Fibroblast of skin of left quadriceps (primary cell): ENCODE measurements at regions not wholly inside any gene's neighbourhood (a gene's known extent, or its start where the extent isn't known, plus 50 kb on each side); places are given as distances from the start of the nearest gene placed in this dataset.

Experiments
- DNase-seq, 2 experiments: peaks; one replicate each; pipeline ENCODE4 v3.0.0-alpha.2; 2013; ENCODE audit warnings: low read depth in 2 of 2

DNA sequence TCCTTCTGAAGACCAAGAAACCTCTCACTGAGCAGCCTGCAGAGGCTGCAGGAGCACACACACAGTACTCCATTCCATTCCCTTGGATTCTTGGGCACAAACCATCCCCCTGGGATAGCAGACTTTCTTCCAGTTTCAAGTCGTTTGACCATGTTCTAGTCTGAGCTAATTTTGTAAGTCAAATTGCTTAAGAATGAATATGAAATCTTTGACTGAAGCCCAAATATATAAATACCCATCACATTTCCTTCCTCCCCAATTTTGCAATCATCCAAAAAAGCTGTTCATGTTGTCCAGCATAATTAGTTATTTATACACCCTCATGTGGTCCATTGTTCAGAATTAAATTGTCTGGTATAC is 231.2 kb upstream of the TPRG1 start:
- no peak for DNase-seq

DNA sequence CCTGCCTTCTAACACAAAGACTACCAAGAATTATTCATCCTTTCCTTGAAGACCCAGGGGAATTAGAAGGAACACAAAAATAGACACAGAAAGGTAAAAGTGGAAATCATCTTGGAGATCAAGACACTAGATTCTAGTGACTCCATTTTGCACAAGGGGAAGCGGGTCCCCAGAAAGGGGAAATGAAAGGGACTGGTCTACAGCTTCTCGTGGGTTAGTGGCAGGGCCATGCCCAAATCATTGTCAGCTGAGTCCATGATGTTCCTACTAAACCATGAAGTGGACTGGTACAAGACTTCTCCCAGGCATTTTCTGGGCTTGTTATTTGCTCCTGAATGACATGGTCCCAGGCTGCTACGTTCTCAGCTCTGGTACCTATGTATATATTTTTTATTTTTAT is 230.7 kb upstream of the TPRG1 start:
- no peak for DNase-seq

DNA sequence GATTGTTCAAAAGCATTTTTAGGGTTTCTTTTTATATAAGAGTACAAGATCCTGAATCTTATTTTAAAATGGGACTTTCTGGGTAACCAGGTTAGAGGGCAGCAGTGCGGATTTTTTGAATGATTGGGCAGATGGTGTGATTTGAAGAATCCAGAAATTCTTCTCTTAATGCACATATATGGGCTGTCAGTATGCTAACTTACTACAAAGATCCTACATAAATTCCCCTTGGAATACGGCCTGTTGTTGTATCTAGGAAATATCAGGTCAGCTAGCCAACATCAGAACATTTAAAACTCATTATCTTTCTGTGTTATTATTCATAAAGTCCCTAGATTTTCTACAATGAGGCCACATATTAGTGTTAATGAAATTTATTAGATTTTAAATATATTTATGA is 229.6 kb upstream of the TPRG1 start:
- no peak for DNase-seq

DNA sequence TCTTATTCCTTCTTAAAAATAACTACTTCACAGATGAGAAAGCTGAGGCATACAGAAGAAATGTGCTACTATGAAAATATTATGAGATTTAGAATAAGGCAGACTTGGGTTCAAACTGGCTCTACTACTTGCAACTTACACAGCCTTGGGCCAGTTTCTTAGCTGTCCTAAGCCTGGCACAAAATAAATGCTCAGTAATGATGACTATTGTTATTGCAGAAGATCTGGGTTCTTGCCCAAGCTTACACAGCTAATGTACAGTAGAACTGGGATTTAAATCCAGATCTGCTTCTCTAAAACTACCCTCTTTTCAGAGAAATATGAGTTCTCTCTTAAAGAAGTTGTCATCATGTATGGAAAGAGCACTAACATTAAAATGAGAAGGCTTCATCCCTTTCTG is 228.2 kb upstream of the TPRG1 start:
- DNase-seq, result no peak

DNA sequence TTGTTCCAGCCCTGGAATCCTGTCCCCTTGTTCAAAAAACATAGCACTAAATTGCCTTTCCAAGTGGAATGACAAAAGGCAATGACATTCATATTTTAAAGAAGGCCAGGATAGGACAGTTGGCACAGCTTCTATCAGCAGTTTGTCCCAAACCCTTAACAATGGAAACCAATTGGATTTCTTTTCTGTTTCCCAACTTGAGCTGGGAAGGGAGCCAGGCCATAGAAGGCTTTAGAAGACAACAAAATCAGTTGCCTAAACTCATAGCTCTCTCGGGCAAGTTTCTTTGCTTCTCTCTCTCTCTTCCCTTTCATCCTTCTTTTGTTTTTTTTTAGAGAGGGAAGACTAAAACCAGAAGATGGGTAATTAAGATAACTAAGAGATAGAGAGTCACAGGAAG is 227.7 kb upstream of the TPRG1 start:
- DNase-seq, result no peak

DNA sequence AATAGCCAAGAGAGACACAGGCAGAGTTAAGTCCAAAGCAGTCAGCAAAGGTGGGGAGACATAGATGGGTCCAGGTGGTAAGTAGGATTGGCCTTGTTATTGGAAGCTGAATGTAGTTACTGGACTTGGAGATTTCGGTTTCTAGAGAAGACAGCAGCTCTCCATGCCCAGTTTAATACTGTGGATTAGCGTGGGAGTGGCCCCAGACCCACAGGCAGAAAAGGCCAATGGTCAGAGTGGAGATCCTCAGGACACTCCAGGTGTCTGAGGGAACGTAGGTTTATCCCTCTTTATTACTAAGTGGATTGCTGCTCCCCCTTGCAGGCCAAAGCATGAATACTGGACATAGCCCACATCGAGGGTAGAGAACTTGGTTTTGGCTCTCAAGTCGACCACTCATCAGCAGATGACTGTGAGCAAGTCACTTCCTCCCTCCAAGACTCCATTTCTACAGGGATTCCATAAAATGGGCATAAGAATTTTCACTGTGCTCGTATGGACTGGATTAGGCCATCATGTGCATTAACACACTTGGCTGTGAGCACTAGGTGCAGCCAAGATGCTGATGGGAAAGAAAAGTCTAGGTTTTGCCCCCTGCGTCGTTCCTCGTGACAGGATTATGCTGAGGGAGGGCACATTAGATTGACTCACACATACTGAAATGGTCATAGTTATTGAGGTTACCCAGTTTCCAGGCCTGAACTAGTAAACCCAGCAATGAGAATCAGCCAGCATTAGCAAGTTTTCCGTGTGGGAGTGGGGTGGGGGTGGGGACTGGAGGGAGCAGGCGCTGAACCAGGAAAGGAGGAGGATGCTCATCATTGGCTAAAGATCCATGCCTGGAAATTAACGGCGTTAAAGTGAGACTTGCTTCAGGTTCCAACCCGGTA is 225.2 kb upstream of the TPRG1 start:
- no peak for DNase-seq

DNA sequence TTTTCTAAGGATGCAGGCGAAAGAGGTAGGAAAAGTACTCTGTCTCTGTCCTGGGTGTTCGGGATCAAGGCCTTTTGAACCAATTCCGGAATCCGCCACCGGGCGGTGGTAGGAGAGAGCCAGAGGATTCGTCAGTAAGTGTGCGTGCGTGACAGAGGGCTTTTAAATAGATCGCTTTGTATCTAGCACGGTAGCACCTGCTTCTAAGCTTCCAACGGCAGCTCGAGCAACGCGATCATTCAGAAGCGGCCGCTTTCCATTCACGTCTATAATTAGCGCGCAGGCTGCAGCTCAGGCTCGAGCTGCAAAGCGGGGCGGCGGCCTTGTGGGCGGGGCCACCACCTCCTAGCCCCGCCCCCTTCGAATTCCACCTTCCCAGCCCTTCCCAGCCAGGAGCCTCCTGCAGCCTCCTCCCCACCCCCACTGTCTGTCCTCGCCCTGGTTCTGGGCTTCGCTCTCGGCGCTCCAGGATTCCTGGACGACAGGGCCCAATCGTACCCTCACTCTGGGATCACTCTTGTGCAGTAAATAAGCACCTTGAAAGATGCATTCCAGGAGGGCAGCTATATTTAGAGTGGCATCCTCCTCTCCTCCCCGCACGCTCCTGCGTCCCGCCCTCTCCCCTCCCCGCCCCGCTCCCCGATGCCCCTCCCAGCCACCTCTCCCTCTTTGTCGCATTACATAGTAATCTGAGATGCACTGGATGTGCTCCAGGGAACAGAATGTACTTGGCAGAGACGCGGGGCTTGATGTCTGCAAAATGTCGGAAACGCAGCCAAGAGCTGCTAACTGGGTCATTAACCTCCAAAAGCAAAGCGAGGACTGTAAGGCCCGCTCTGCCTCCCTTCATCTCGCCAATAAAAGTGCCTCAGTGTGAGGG is 224.1 kb upstream of the TPRG1 start:
- peak; percentile 80 to 83 for DNase-seq

DNA sequence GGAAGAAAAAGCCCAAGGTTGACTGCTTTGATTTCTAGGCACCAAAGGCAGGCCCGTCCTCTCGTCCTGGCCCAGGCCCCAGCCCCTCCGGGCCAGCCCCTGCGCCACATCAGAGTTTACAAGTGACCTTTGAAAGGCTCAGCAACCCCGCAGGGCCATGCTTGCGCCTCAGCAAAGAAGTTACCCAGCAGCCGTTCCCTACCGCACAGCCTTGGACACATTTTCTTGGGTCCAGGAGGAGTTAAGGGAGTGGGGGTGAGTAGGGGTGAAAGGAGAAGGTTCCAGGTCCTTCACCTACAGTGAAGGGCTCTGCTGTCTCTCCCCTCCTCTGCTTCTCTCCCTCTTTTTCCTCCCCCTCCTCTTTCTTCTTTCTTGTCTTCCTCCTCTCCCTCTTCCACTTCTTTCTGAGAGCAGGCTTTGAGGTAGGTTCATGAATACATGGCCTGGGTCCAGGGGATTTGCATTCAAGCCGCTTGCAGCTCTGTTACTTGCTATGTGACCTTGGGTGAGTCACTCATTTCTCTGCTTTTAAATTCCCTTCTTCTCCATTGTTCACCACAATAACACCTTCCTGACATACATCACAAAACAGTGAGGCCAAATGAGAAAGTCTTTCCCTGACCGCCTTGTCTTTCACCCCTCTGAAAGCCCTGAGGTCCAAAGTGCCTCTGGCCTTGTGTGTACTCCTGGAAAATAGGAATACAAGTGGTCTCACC is 223.3 kb upstream of the TPRG1 start:
- DNase-seq, result peak in 1 of 2 experiments; percentile 65

DNA sequence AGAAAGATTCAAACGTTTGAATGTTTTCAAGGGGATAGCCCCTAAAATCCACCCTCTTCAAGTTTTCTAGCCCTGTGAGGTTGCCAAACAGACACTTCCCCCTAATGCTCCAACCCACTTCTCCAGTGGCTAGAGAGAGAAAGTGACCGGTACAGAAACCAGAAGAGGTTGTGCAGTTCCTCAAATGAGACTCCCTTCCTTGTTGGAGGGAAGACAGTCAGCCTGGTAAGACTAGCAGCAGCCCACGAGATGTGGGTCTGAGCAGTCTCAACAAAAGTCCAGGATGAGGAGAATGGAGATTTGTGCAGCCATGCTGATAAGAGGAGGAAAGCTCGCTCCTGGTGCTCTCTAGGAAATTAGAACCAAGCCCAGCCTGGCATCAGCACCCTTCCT is 222.8 kb upstream of the TPRG1 start:
- no peak for DNase-seq

DNA sequence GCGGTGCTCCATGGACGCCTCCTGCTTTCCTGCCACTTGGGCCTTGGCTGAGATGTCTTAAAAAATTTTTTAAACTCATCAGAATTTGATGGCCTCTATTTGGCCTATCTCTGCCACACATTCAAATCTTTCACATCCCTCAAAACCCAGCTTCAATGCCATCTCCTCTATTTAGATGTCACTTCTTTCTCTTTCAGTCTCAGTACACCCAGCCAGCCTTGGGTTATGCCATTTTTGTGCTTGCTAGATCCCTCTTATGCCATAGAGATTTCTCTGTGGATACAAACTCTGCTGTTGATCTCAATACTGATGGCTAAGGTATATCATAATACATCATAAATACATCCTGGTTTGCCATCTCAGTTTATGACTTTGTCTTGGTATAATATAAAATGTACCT is 222.3 kb upstream of the TPRG1 start:
- no peak for DNase-seq

DNA sequence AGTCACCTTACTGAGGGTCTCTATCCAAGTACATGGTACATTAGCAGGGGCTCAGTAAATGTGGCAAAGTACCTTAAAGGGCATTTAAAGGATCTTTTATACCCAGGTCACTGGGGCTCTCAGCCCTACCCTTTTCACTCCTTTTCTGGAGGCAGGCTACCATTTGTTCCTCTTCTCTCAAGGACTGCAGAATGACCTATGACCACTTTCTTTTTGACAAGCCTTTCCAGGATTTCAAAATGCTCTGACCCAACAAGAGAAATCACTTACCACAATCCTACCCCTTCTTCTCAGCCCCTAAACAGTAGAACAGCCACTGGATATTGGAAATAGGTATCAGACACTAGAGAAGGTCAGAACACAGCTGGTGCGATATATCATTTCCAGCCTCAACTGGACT is 221.8 kb upstream of the TPRG1 start:
- no peak for DNase-seq

DNA sequence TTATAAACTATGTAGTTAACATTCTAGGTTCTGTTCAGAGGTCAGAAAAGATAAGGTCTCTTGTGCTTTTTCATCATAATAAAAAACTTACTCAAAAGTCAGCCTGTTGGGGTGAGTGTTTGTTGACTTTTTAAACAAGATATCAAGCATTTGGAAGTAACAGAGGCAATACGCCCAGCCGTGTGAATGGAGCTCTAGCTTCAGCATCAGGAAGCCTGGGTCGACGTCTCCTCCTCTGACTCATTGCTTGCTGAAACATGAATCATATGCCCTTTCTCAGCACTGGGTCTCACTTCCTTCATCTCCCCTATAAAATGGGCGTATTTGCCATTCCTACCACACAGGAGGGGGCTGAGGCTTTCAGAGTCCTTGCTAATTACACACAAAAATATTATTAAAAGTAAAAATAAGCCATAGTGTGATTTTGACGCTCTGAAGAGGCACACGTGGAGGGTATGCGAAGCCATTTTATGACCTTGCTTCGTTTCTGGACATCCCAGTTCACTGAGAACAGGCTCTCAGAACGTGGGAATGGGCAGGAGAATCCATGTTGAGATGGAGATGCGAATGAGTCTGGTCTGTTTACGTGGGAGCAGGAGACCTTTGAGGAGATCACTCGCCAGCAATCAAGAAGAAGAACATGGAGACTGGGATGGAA is 220.8 kb upstream of the TPRG1 start:
- peak; percentile 85 to 86 for DNase-seq

DNA sequence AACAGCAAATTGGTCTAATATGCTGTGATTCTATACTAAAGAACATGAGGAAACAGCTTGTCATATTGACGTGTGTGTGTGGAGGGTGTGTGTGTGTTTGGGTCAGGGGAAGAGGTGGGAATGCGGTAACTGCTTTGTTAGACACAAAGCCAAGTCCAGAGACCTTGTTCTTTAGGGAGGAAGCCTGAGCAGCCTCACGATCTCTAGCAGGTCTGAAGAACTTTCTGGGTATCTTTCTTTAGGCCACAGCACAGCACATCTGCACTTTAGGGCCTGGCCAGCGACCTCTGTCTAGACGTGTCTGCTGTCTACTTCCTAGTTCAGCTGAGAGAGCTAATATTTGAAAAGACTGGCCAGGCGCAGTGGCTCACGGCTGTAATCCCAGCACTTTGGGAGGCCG is 220.0 kb upstream of the TPRG1 start:
- no peak for DNase-seq

DNA sequence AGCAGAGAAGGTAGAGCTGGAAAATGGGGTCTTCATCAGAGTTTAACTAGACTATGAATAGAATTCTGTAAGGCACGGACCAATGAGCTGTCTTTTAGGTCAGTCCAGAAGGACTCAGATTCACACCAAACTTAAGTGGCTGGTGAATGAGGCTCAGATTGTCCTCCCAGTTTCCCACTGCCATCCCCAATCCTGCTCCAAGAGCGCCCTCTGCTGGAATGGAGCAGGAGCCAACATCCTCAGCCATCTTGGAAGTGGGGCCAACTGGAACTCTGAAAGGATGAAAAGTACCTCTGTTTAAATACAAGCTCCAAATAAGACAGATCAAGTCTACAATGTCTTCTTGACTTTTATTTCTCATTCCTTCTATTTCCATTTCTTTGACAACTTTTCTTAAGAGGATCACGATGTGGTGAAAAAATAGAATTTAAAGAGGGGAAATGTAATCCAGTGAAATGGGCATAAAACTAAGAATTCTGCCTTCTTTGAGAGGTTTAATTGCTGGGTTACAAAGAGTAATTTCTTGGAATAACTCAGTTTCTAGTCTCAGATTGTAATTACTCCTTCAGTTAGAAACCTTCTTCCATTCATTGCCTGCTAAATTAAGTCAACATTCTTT is 217.1 kb upstream of the TPRG1 start:
- peak; percentile 71 to 75 for DNase-seq

DNA sequence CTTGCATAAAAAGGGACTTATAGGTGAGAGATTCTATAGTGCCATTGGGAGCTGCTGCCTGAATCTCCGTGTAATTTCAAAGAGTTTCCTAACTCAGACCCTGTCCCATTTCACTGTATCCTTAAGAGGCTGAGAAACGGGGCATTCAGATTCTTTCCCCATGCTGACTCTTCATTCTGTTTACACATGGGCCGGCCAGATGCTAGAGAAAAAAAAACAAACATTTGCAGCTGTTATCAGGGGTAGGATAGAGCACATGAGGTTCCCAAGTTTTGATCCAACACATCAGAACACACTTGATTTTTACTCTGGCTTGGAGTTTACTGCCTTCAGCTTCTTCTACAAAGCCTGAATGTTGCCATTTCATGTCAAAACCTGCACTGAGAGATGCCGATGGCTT is 215.9 kb upstream of the TPRG1 start:
- DNase-seq, result no peak

DNA sequence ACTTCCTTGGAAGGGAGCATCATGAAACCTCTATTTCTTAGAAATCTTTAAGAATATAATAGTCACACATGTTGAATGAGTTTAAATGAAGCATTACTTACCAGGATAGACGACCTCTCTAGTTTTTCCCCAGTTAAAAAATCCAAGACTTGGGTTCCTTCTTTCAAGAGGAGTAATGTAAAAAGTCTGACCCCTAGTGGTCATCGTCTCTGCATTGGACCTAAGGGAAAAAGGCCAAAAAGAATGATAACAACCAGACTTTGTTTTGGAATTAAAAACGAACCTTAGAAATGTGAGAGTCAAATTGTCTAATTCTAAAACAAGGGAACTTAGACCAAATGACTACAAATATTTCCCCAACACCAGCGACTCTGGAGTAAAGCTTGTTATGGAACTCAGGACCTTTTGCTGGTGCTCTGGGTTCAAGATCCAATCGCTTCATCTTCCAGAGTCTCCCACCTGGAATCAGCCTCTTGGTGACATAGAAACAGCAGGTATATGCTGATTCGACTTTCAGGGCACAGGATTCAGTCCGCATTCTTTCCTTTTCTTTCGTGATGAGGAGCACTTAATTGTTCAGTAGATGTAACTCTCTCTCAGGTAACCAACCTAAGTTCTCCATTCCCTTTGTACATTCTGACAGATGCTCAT is 214.8 kb upstream of the TPRG1 start:
- peak in 1 of 2 experiments; percentile 34 for DNase-seq

DNA sequence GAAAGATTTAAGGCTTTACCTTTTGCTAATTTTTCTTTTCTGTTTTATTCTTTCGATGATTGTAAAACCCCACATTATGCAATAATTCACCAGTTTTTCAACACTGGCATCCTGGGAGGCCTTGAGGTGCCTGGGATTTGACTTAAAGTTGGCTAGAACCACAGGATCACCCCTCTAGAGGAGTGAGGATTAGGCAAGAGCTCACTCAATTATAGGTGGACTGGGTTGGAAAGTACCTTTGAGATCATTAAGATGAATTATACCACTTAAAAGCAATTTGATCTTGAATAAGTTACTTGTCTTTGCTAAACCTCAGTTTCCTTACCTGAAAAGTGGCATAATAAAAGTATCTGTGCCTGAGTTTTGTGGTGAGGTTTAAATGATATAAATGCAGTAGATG is 212.8 kb upstream of the TPRG1 start:
- no peak for DNase-seq

DNA sequence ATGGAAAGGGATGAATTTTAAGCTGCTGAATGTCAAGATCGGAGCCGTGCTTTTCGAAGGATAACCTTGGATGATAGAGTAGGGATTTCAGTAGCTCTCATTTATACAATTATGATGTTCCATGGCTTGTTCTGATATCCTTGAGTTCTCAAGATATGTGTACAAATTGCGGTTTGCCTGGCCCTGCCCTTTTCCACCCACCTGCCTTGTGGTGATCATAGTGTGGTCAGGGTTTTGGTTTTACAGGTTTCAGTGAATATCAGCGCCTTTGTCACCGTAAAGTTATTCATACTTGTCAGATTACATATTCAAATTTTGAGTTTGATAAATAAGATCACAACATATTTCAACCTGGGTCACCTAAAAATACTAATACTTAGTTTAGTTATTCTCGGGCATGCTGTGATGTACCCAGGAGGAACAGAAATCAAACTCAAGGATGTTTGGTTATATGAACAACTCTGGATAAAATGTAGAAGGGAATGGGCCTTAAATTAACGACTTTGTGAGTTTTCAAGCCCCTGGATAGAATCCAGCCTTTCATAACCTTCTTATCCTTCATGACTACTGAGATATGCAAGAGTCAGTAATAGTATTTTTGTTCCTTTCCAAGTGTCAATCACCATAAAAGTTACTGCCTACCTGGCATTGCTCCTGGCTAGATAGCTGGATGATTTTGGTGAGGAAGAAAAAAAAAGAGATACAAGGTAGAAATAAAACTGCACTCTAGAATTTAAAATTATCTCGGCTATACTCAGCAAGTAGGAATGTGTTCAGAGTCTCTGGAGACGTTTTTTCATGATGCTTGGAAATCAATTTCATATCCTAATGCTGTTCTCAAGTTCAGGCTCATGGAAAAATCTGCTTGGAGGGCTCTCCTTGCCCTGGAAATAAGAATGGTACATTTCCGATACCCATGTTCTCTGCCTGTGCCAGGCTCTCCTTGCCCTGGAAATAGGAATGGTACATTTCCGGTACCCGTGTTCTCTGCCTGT is 209.2 kb upstream of the TPRG1 start:
- DNase-seq, result no peak

DNA sequence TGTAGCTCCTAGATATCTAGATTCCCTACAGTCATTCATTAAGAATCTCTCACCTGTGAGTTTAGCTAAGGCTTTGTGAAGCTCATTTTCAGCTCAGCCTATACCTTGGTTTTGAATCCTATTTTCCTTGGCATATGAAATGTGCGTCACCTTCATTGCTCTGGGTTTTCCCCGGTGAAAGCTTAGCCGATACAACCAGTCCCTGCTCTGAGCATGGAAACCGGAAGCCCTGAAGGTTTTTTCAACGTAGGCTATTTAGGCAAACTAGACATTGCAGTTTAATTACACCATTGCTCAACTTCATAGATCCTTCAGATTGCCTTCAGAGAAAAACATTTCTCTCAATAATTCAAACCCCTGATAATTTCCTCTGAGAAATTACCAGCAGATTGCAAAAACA is 206.8 kb upstream of the TPRG1 start:
- no peak for DNase-seq

DNA sequence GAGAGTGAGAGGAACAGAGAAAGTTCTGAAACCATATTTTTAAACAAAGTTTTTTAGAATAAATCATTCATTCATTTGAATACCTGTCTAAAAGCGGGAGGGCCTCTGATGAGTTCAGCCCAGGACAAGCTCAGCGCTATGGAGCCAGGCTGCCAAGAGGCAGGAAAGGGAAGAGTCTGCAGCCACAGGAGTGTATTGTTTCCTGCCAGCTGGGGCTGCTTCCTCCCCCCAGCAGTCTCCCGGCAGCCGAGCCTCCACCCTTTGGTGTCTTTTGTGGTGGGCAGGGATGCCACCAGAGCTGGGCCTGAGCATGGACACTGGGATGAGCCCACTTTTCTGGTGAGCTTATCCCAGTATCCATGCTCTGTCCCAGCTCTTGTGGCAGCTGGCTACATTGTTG is 199.5 kb upstream of the TPRG1 start:
- no peak for DNase-seq
